ENCODE measurements at regions not wholly inside any gene's neighbourhood (a gene's known extent, or its start where the extent isn't known, plus 50 kb on each side); places are given as distances from the start of the nearest gene placed in this dataset.

DNA sequence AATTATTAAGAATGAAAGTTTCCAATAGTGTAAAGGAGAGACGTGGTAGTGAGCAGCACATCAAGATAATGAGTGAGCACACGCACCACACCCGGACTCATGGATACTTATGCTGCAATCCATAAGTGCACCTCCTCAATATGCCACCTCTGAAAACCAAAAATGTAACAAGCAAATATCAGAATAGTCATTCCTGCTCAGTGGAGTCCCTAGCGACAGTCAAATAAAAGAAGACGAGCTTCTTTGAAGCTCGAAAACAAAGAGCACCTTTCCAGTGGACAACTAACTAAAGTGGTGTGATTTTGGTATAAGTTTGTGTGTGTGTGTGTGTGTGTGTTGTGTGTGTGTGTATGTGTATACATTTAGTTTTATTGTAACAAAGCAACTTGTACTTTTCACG lies 241.3 kb downstream of the DEPDC1B start:
- Histone ChIP-seq H2AFZ (ENCODE audit: low read depth, low read length) (no peak overlapping the region), H4K20me1 (replicated peaks; ENCODE audit: control insufficient read depth, extremely low read depth, insufficient read depth, low read length) (no peaks in the 10 kb centered on the region), H3K4me2 (ENCODE audit: insufficient read depth, low read length) (no peak overlapping the region), H3K4me1 (ENCODE audit: control insufficient read depth, extremely low read depth, insufficient read depth, low read length) (no peaks in the 10 kb centered on the region), H3K9ac (replicated peaks; ENCODE audit: extremely low read depth, insufficient read depth, low read length) (no peak overlapping the region), H3K36me3 (ENCODE audit: control insufficient read depth in 2 of 2, extremely low read depth in 1 of 2, insufficient read depth in 2 of 2, low read length in 2 of 2) (no peaks in the 10 kb centered on the region), H3K79me2 (ENCODE audit: control insufficient read depth, insufficient read depth, low read length) (no peaks in the 10 kb centered on the region), H3K9me3 (replicated peaks; ENCODE audit: control insufficient read depth, insufficient read depth, low read length) (no peaks in the 10 kb centered on the region), H3K9me1 (replicated peaks; ENCODE audit: control insufficient read depth, extremely low read depth, insufficient read depth, low read length) (no peaks in the 10 kb centered on the region), H3K4me3 (replicated peaks in 1 of 3; ENCODE audit: insufficient read depth in 1 of 3, low read depth in 1 of 3, low read length in 3 of 3) (no peak overlapping the region), H3K27me3 (ENCODE audit: control insufficient read depth in 2 of 2, insufficient read depth in 2 of 2, low read length in 2 of 2) (peaks cover 0 to 1% of the 10 kb centered on the region in 2 experiments), H3K27ac (ENCODE audit: insufficient read depth, low read depth, low read length) (no peak overlapping the region)
- no peak for DNase-seq (ENCODE audit: low read depth, low spot score)
- CTCF ChIA-PET, result no interaction called here
- no TSS peak for BruUV-seq (replicated peaks)
- dilution Hi-C loops (cut with MboI; ENCODE audit: extremely low pct_ligation_motif_present, low sequenced_read_pairs) (no loop called here), intact Hi-C loops (cut with micrococcal nuclease) (no loop called here)
- POLR2A ChIA-PET, result no interaction called here
- FAIRE-seq, result no peak
- TF ChIP-seq EZH2 (IDR thresholded peaks at IDR 0.05; ENCODE audit: borderline replicate concordance, low read depth, low read length, severe bottlenecking), result no peak
- TF ChIP-seq POLR2AphosphoS5 (IDR thresholded peaks at IDR 0.05; ENCODE audit: insufficient read depth, low read depth, low read length), result no peak
- TF ChIP-seq, protein P1, sequence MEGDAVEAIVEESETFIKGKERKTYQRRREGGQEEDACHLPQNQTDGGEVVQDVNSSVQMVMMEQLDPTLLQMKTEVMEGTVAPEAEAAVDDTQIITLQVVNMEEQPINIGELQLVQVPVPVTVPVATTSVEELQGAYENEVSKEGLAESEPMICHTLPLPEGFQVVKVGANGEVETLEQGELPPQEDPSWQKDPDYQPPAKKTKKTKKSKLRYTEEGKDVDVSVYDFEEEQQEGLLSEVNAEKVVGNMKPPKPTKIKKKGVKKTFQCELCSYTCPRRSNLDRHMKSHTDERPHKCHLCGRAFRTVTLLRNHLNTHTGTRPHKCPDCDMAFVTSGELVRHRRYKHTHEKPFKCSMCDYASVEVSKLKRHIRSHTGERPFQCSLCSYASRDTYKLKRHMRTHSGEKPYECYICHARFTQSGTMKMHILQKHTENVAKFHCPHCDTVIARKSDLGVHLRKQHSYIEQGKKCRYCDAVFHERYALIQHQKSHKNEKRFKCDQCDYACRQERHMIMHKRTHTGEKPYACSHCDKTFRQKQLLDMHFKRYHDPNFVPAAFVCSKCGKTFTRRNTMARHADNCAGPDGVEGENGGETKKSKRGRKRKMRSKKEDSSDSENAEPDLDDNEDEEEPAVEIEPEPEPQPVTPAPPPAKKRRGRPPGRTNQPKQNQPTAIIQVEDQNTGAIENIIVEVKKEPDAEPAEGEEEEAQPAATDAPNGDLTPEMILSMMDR (IDR thresholded peaks at IDR 0.05; ENCODE audit: extremely low read depth in 1 of 2, insufficient read depth in 1 of 2, low read depth in 1 of 2, low read length in 2 of 2), result no peak
- TF ChIP-seq GATA2 (IDR thresholded peaks at IDR 0.05; ENCODE audit: insufficient read depth, insufficient read length, low read depth, low read length), result no peak
- TF ChIP-seq JUN (IDR thresholded peaks at IDR 0.05; ENCODE audit: borderline replicate concordance, insufficient read depth, insufficient read length, low read depth), result no peak
- TF ChIP-seq, protein P2, sequence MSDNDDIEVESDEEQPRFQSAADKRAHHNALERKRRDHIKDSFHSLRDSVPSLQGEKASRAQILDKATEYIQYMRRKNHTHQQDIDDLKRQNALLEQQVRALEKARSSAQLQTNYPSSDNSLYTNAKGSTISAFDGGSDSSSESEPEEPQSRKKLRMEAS (IDR thresholded peaks at IDR 0.05; ENCODE audit: insufficient read depth, insufficient read length), result no peak
- TF ChIP-seq POLR2A (IDR thresholded peaks at IDR 0.05; ENCODE audit: low read depth, low read length), result no peak
- no peak for TF ChIP-seq FOS (IDR thresholded peaks at IDR 0.05; ENCODE audit: borderline replicate concordance, insufficient read depth, low read length)
- no peak for TF ChIP-seq MYC (IDR thresholded peaks at IDR 0.05; ENCODE audit: low read depth, low read length)

All from endothelial cell of umbilical vein (primary cell).